ENCODE measurements at regions not wholly inside any gene's neighbourhood (a gene's known extent, or its start where the extent isn't known, plus 50 kb on each side); places are given as distances from the start of the nearest gene placed in this dataset.

- ATAC-seq (no peak), DNase-seq (no peak)
- intact Hi-C loops (cut with DNase I, micrococcal nuclease): no loop called here
These were observed 284.4 kb upstream of the SMC2 start for GRCh38 chr9:103809745-103810144.

- DNase-seq: no peak
- ATAC-seq: no peak
- intact Hi-C loops (cut with DNase I, micrococcal nuclease): no loop called here
These were observed 282.6 kb upstream of the SMC2 start for GRCh38 chr9:103811462-103811861.

GRCh38 chr9:103816146-103816545 is 278.0 kb upstream of the SMC2 start:
- ATAC-seq (no peak), DNase-seq (no peak)
- intact Hi-C loops (cut with DNase I, micrococcal nuclease): no loop called here

GRCh38 chr9:103819936-103820335 is 274.2 kb upstream of the SMC2 start:
- intact Hi-C loops (cut with DNase I, micrococcal nuclease): no loop called here
- DNase-seq: no peak

GRCh38 chr9:103821115-103821514 is 273.0 kb upstream of the SMC2 start:
- ATAC-seq (no peak), DNase-seq (no peak)
- intact Hi-C loops (cut with DNase I, micrococcal nuclease): no loop called here

More at GRCh38 chr9:103819936-103820335, 274.2 kb upstream of the SMC2 start:
- ATAC-seq: no peak

GRCh38 chr9:103837940-103838339 is 256.2 kb upstream of the SMC2 start:
- ATAC-seq (no peak), DNase-seq (no peak)
- intact Hi-C loops (cut with DNase I, micrococcal nuclease): no loop called here

GRCh38 chr9:103839197-103839596 is 254.9 kb upstream of the SMC2 start:
- no peak for ATAC-seq
- intact Hi-C loops (cut with DNase I, micrococcal nuclease): no loop called here

GRCh38 chr9:103867886-103868285 is 226.2 kb upstream of the SMC2 start:
- intact Hi-C loops (cut with DNase I, micrococcal nuclease): no loop called here
- ATAC-seq: no peak
- no peak for DNase-seq

More at GRCh38 chr9:103839197-103839596, 254.9 kb upstream of the SMC2 start:
- DNase-seq: no peak

GRCh38 chr9:103872811-103873210 is 221.3 kb upstream of the SMC2 start:
- no peak for ATAC-seq
- intact Hi-C loops (cut with DNase I, micrococcal nuclease): no loop called here
- no peak for DNase-seq

- ATAC-seq: no peak
- intact Hi-C loops (cut with DNase I, micrococcal nuclease): no loop called here
- DNase-seq: no peak
These were observed 212.7 kb upstream of the SMC2 start for GRCh38 chr9:103881419-103881818.

- no peak for DNase-seq
- ATAC-seq: no peak
- intact Hi-C loops (cut with DNase I, micrococcal nuclease): no loop called here
These were observed 204.1 kb upstream of the SMC2 start for GRCh38 chr9:103889989-103890388.

- no peak for ATAC-seq
- DNase-seq: no peak
- intact Hi-C loops (cut with DNase I, micrococcal nuclease): no loop called here
These were observed 199.9 kb upstream of the SMC2 start for GRCh38 chr9:103894184-103894583.

GRCh38 chr9:103898550-103898949 is 195.6 kb upstream of the SMC2 start:
- DNase-seq (no peak), ATAC-seq (no peak)
- intact Hi-C loops (cut with DNase I, micrococcal nuclease): no loop called here

GRCh38 chr9:103899866-103900265 is 194.2 kb upstream of the SMC2 start:
- intact Hi-C loops (cut with DNase I, micrococcal nuclease): no loop called here
- ATAC-seq: no peak
- DNase-seq: no peak

GRCh38 chr9:103900466-103900865 is 193.6 kb upstream of the SMC2 start:
- no peak for ATAC-seq
- intact Hi-C loops (cut with DNase I, micrococcal nuclease): no loop called here
- no peak for DNase-seq

GRCh38 chr9:103902263-103902662 is 191.8 kb upstream of the SMC2 start:
- intact Hi-C loops (cut with DNase I, micrococcal nuclease): no loop called here
- DNase-seq: no peak
- no peak for ATAC-seq

GRCh38 chr9:103904242-103904641 is 189.9 kb upstream of the SMC2 start:
- intact Hi-C loops (cut with DNase I, micrococcal nuclease): no loop called here
- DNase-seq (no peak), ATAC-seq (no peak)

GRCh38 chr9:103913899-103914298 is 180.2 kb upstream of the SMC2 start:
- intact Hi-C loops (cut with DNase I, micrococcal nuclease): no loop called here
- ATAC-seq (no peak), DNase-seq (no peak)

GRCh38 chr9:103919605-103920209 is 174.4 kb upstream of the SMC2 start:
- DNase-seq: no peak
- intact Hi-C loops (cut with DNase I, micrococcal nuclease): no loop called here
- no peak for ATAC-seq

- no peak for ATAC-seq
- intact Hi-C loops (cut with DNase I, micrococcal nuclease): no loop called here
- no peak for DNase-seq
These were observed 165.7 kb upstream of the SMC2 start for GRCh38 chr9:103928442-103928841.

GRCh38 chr9:103941104-103941503 is 153.0 kb upstream of the SMC2 start:
- intact Hi-C loops (cut with DNase I, micrococcal nuclease): no loop called here
- DNase-seq (no peak), ATAC-seq (no peak)

- DNase-seq (no peak), ATAC-seq (no peak)
- intact Hi-C loops (cut with DNase I, micrococcal nuclease): no loop called here
These were observed 151.9 kb upstream of the SMC2 start for GRCh38 chr9:103942200-103942599.
